IMR-90 (cell line): ENCODE measurements at regions not wholly inside any gene's neighbourhood (a gene's known extent, or its start where the extent isn't known, plus 50 kb on each side); places are given as distances from the start of the nearest gene placed in this dataset.

ENCODE experiments used
- ATAC-seq: fragments of 200-7000 bp; cut with Tn5 transposase; 2 replicates; pipeline ENCODE4 v1.9.1; 2020; ENCODE audit warnings: low read depth, mild to moderate bottlenecking, moderate library complexity
- BruUV-seq: library from RNA; stranded (reverse); fragments of 400-500 nt; replicated peaks from 2 replicates; lab custom pipeline; 2021; lab: Mats Ljungman, UMichigan
- CTCF ChIA-PET: fragments of 300-600 bp; formaldehyde crosslinking; extraction: SDS; loops from one replicate; lab custom pipeline; 2021; ENCODE audit warnings: antibody characterized with exemption; lab: Yijun Ruan, JAX
- POLR2A ChIA-PET: fragments of 300-600 bp; sonication (Branson Sonifier 250); formaldehyde crosslinking; loops from one replicate; lab custom pipeline; 2022; ENCODE audit warnings: antibody characterized with exemption; ENCODE audit not compliant: unreplicated experiment; lab: Charles Lee
- DNase-seq: peaks from one replicate; pipeline ENCODE4 v3.0.0; 2013
- H2AFZ ChIP-seq: replicated peaks from 2 replicates; pipeline ENCODE3; 2013; ENCODE audit warnings: low read length, mild to moderate bottlenecking; ENCODE audit not compliant: poor library complexity
- H2AK5ac ChIP-seq: 2 replicates; pipeline ENCODE4 v1.6.1; 2013; ENCODE audit warnings: low read depth, low read length, inconsistent platforms
- H2AK9ac ChIP-seq: replicated peaks from 2 replicates; pipeline ENCODE3; 2013; ENCODE audit warnings: mild to moderate bottlenecking, low read depth, low read length, moderate library complexity; ENCODE audit not compliant: poor library complexity
- H2BK120ac ChIP-seq: 2 replicates; pipeline ENCODE4 v1.6.1; 2013; ENCODE audit warnings: low read depth, low read length, inconsistent platforms
- H2BK15ac ChIP-seq: 3 replicates; pipeline ENCODE4 v1.6.1; 2013; ENCODE audit warnings: low read depth, low read length, inconsistent platforms
- H2BK20ac ChIP-seq: 2 replicates; pipeline ENCODE4 v1.6.1; 2013; ENCODE audit warnings: low read depth, mild to moderate bottlenecking, inconsistent platforms, low read length, moderate library complexity
- H2BK5ac ChIP-seq: 2 replicates; pipeline ENCODE4 v1.6.1; 2013; ENCODE audit warnings: mild to moderate bottlenecking, low read depth, low read length, inconsistent platforms; ENCODE audit not compliant: poor library complexity, severe bottlenecking
- H3K14ac ChIP-seq: replicated peaks from 2 replicates; pipeline ENCODE4 v1.6.1; 2013; ENCODE audit warnings: low read depth, low read length, inconsistent platforms
- H3K18ac ChIP-seq: 2 replicates; pipeline ENCODE4 v1.6.1; 2013; ENCODE audit warnings: low read depth, low read length, control low read depth
- H3K23ac ChIP-seq: 2 replicates; pipeline ENCODE4 v1.6.1; 2013; ENCODE audit warnings: low read depth, low read length, inconsistent platforms
- H3K27ac ChIP-seq: 2 replicates; pipeline ENCODE4 v1.5.1; 2013; ENCODE audit warnings: mild to moderate bottlenecking, control low read depth, low read length; ENCODE audit not compliant: insufficient read depth
- H3K27me3 ChIP-seq: 2 replicates; pipeline ENCODE4 v1.6.1; 2013; ENCODE audit warnings: low read length; ENCODE audit not compliant: control insufficient read depth, insufficient read depth
- H3K36me3 ChIP-seq: 2 replicates; pipeline ENCODE4 v1.6.1; 2013; ENCODE audit warnings: low read length, mixed read lengths; ENCODE audit not compliant: control insufficient read depth, insufficient read depth
- H3K4ac ChIP-seq: 2 replicates; pipeline ENCODE4 v1.6.1; 2013; ENCODE audit warnings: low read depth, low read length, inconsistent platforms
- H3K4me1 ChIP-seq: 2 replicates; pipeline ENCODE4 v1.6.1; 2013; ENCODE audit warnings: low read length, mixed read lengths; ENCODE audit not compliant: control insufficient read depth, insufficient read depth
- H3K4me2 ChIP-seq: 2 replicates; pipeline ENCODE4 v1.6.1; 2013; ENCODE audit warnings: low read depth, mild to moderate bottlenecking, control low read depth, low read length, moderate library complexity
- H3K4me3 ChIP-seq: 2 replicates; pipeline ENCODE4 v1.5.1; 2013; ENCODE audit warnings: low read depth, mild to moderate bottlenecking, control low read depth, low read length, moderate library complexity; ENCODE audit not compliant: insufficient read depth
- H3K56ac ChIP-seq: 2 replicates; pipeline ENCODE4 v1.6.1; 2013; ENCODE audit warnings: low read length, inconsistent platforms; ENCODE audit not compliant: insufficient read depth; ENCODE audit errors: extremely low read depth
- H3K79me1 ChIP-seq, 2 experiments: 2 replicates each; pipeline ENCODE4 v1.6.1; 2013; ENCODE audit warnings: low read length in 2 of 2, inconsistent platforms in 1 of 2, low read depth in 1 of 2
- H3K9ac ChIP-seq: 2 replicates; pipeline ENCODE4 v1.6.1; 2013; ENCODE audit warnings: low read depth, low read length, control low read depth
- H3K9me1 ChIP-seq: 2 replicates; pipeline ENCODE4 v1.6.1; 2013; ENCODE audit warnings: low read length, inconsistent platforms; ENCODE audit not compliant: insufficient read depth
- H3K9me3 ChIP-seq: 2 replicates; pipeline ENCODE4 v1.6.1; 2013; ENCODE audit warnings: low read length; ENCODE audit not compliant: control insufficient read depth, insufficient read depth
- H4K20me1 ChIP-seq: 2 replicates; pipeline ENCODE4 v1.6.1; 2013; ENCODE audit warnings: low read length, inconsistent platforms; ENCODE audit not compliant: insufficient read depth
- H4K5ac ChIP-seq: 2 replicates; pipeline ENCODE4 v1.6.1; 2013; ENCODE audit warnings: mild to moderate bottlenecking, low read depth, low read length, control low read depth
- H4K8ac ChIP-seq, 2 experiments: 2 replicates each; pipeline ENCODE4 v1.6.1; 2013; ENCODE audit warnings: low read depth in 2 of 2, low read length in 2 of 2, control low read depth in 1 of 2, inconsistent platforms in 1 of 2
- H4K91ac ChIP-seq: 2 replicates; pipeline ENCODE4 v1.6.1; 2013; ENCODE audit warnings: low read depth, low read length, inconsistent platforms; ENCODE audit not compliant: insufficient read depth
- BHLHE40 ChIP-seq: fragments of 150-350 bp; IDR thresholded peaks from 2 replicates; pipeline ENCODE4 v1.6.1; 2016; ENCODE audit warnings: mild to moderate bottlenecking, low read depth, low read length
- CEBPB ChIP-seq: IDR thresholded peaks from 2 replicates; pipeline ENCODE4 v1.6.1; 2012; ENCODE audit warnings: low read depth, low read length, improper control_type of control experiment
- CHD1 ChIP-seq: IDR thresholded peaks from 2 replicates; pipeline ENCODE4 v1.6.1; 2012; ENCODE audit warnings: low read depth, low read length, improper control_type of control experiment
- ELK1 ChIP-seq: fragments of 150-350 bp; IDR thresholded peaks from 2 replicates; pipeline ENCODE4 v1.6.1; 2016; ENCODE audit warnings: low read depth, mild to moderate bottlenecking, low read length, moderate library complexity, borderline replicate concordance
- FOS ChIP-seq: fragments of 150-350 bp; IDR thresholded peaks from 2 replicates; pipeline ENCODE4 v1.6.1; 2016; ENCODE audit warnings: low read depth, low read length
- MAFK ChIP-seq: IDR thresholded peaks from 2 replicates; pipeline ENCODE4 v1.6.1; 2012; ENCODE audit warnings: low read depth, low read length, improper control_type of control experiment
- MAZ ChIP-seq: IDR thresholded peaks from 2 replicates; pipeline ENCODE4 v1.6.1; 2012; ENCODE audit warnings: low read depth, mild to moderate bottlenecking, low read length, improper control_type of control experiment, moderate library complexity, borderline replicate concordance
- MXI1 ChIP-seq: IDR thresholded peaks from 2 replicates; pipeline ENCODE4 v1.6.1; 2012; ENCODE audit warnings: low read depth, mild to moderate bottlenecking, low read length, moderate library complexity, borderline replicate concordance
- NFE2L2 ChIP-seq: fragments of 150-350 bp; IDR thresholded peaks from 2 replicates; pipeline ENCODE4 v1.6.1; 2016; ENCODE audit warnings: low read depth, mild to moderate bottlenecking, low read length
- POLR2A ChIP-seq: IDR thresholded peaks from 2 replicates; pipeline ENCODE4 v1.6.1; 2012; ENCODE audit warnings: mild to moderate bottlenecking, low read depth, low read length
- RAD21 ChIP-seq: IDR thresholded peaks from 2 replicates; pipeline ENCODE4 v1.6.1; 2012; ENCODE audit warnings: low read length, improper control_type of control experiment
- RCOR1 ChIP-seq: IDR thresholded peaks from 2 replicates; pipeline ENCODE4 v1.6.1; 2012; ENCODE audit warnings: mild to moderate bottlenecking, low read length, improper control_type of control experiment; ENCODE audit not compliant: insufficient replicate concordance
- RFX5 ChIP-seq: IDR thresholded peaks from 2 replicates; pipeline ENCODE4 v1.8.0; 2012; ENCODE audit warnings: low read depth, mild to moderate bottlenecking, low read length, moderate library complexity
- SMC3 ChIP-seq: fragments of 150-350 bp; IDR thresholded peaks from 2 replicates; pipeline ENCODE4 v1.6.1; 2016; ENCODE audit warnings: low read depth, mild to moderate bottlenecking, antibody characterized with exemption, low read length, moderate library complexity
- WGBS, 2 experiments: methylation state at CpG; one replicate each; pipeline versions ENCODE4 v1.1.5 to v1.1.7; 2013; ENCODE audit warnings: missing lambda C conversion rate in 2 of 2; ENCODE audit not compliant: insufficient read length in 1 of 2; ENCODE audit errors: extremely low coverage in 2 of 2; 5-methylcytosine and 5-hydroxymethylcytosine counted together
- dilution Hi-C: fragments of 300-500 bp; cut with HindIII; formaldehyde crosslinking; loops from one replicate; pipeline ENCODE4 v1.14.3; 2018; ENCODE audit warnings: low sequenced_read_pairs; ENCODE audit not compliant: unreplicated experiment
- in situ Hi-C: fragments of 300-500 bp; cut with MboI; formaldehyde crosslinking; loops from 3 replicates; pipeline ENCODE4 v1.14.3; 2019; ENCODE audit warnings: low sequenced_read_pairs, inconsistent platforms, mixed read lengths
- intact Hi-C: fragments of 100-400 bp; cut with micrococcal nuclease; formaldehyde crosslinking; loops from 2 replicates; pipeline ENCODE4 v1.10.0; 2022
- TF ChIP-seq, protein P1 (sequence below): fragments of 150-350 bp; IDR thresholded peaks from 2 replicates; pipeline ENCODE4 v1.6.1; 2017; ENCODE audit warnings: mild to moderate bottlenecking, antibody characterized with exemption, low read length, low read depth
- TF ChIP-seq, protein P2 (sequence below): conservative IDR thresholded peaks from 2 replicates; pipeline ENCODE4 v1.5.1; 2012; ENCODE audit warnings: mild to moderate bottlenecking, low read depth, low read length, improper control_type of control experiment

DNA sequence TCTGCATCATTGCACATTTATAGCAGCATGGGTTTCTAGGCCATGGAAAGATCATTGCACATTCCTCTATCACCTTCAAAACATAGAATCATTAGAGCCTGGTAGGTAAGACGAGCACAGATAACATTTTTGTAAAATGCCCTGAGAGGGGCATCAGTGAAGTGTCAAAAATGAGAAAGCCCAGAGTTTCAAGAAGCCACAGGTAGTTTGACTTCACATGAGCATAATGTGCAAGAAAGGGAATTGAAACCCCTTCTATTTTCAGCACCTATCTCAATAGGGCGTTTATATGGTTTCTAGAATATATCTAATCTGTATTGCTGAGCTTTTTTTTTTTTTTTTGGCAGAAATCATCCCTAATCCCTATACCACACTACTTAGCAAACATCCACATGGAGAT is 2441.7 kb downstream of the ARAP2 start:
- WGBS, 2 experiments, result no CpG with 5 or more reads among the region's 2 CpGs
- ChIA-PET CTCF (interaction anchor here (0.6 kb wide), 1 partner anchor 15 kb away, joined by 3 read pairs; no protein-coding TSS in a partner anchor), POLR2A (interaction anchor here (0.5 kb wide), 1 partner anchor 8 kb away, joined by 4 read pairs; no protein-coding TSS in a partner anchor)
- in situ Hi-C loops, result no loop called here
- Histone ChIP-seq H2AFZ (no peak overlapping the region), H3K36me3 (no peaks in the 10 kb centered on the region), H3K27me3 (no peaks in the 10 kb centered on the region; the same call in 1 of the 2 replicates), H3K14ac (no peak overlapping the region), H4K8ac (no peak overlapping the region), H3K9me1 (no peaks in the 10 kb centered on the region), H3K27ac (no peak overlapping the region), H4K5ac (no peak overlapping the region), H3K23ac (no peak overlapping the region), H3K4me1 (no peaks in the 10 kb centered on the region), H3K9me3 (no peaks in the 10 kb centered on the region), H3K4me3 (no peak overlapping the region), H3K4me2 (no peak overlapping the region), H2BK20ac (no peak overlapping the region), H3K79me1 (no peaks in the 10 kb centered on the region), H2BK5ac (no peak overlapping the region), H3K4ac (no peak overlapping the region), H4K20me1 (no peaks in the 10 kb centered on the region), H2BK120ac (no peak overlapping the region), H3K56ac (no peak overlapping the region), H2BK15ac (no peak overlapping the region), H4K91ac (no peak overlapping the region), H3K18ac (no peak overlapping the region), H2AK5ac (no peak overlapping the region), H3K9ac (no peak overlapping the region), H2AK9ac (no peak overlapping the region)
- intact Hi-C loops, result no loop called here
- TF ChIP-seq MXI1 (no peak), MAFK (no peak), POLR2A (no peak), RAD21 (no peak), RCOR1 (no peak), MAZ (no peak), RFX5 (no peak), SMC3 (no peak), NFE2L2 (no peak), BHLHE40 (no peak), ELK1 (no peak), CEBPB (no peak), FOS (no peak), CHD1 (no peak)
- TF ChIP-seq, protein P1, sequence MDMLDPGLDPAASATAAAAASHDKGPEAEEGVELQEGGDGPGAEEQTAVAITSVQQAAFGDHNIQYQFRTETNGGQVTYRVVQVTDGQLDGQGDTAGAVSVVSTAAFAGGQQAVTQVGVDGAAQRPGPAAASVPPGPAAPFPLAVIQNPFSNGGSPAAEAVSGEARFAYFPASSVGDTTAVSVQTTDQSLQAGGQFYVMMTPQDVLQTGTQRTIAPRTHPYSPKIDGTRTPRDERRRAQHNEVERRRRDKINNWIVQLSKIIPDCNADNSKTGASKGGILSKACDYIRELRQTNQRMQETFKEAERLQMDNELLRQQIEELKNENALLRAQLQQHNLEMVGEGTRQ, result no peak
- TF ChIP-seq, protein P2, sequence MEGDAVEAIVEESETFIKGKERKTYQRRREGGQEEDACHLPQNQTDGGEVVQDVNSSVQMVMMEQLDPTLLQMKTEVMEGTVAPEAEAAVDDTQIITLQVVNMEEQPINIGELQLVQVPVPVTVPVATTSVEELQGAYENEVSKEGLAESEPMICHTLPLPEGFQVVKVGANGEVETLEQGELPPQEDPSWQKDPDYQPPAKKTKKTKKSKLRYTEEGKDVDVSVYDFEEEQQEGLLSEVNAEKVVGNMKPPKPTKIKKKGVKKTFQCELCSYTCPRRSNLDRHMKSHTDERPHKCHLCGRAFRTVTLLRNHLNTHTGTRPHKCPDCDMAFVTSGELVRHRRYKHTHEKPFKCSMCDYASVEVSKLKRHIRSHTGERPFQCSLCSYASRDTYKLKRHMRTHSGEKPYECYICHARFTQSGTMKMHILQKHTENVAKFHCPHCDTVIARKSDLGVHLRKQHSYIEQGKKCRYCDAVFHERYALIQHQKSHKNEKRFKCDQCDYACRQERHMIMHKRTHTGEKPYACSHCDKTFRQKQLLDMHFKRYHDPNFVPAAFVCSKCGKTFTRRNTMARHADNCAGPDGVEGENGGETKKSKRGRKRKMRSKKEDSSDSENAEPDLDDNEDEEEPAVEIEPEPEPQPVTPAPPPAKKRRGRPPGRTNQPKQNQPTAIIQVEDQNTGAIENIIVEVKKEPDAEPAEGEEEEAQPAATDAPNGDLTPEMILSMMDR, result no peak
- no peak for DNase-seq
- dilution Hi-C loops, result no loop called here
- ATAC-seq, result no peak
- no TSS peak for BruUV-seq
